Frontal cortex (tissue), 3 donors: ENCODE measurements at regions not wholly inside any gene's neighbourhood (a gene's known extent, or its start where the extent isn't known, plus 50 kb on each side); places are given as distances from the start of the nearest gene placed in this dataset.

Experiments used
- DNase-seq, 2 donors: peaks; one replicate each; pipeline ENCODE4 v3.0.0; 2012; ENCODE audit warnings: low spot score in 2 of 2
- FAIRE-seq: peaks from 2 replicates; lab custom pipeline; 2012; peaks lifted over from hg19 to GRCh38; lab: Jason Lieb, UNC
- donor health status: control.
- donor health status: control.
- donor health status: control.

GRCh38 chr1:87706203-87706602 is 377.5 kb downstream of the LMO4 start:
- DNase-seq = no peak
- no peak for FAIRE-seq

- FAIRE-seq = no peak
- no peak for DNase-seq
These were observed 378.1 kb downstream of the LMO4 start for GRCh38 chr1:87706779-87707228.

- DNase-seq (no peak), FAIRE-seq (no peak)
These were observed 378.7 kb downstream of the LMO4 start for GRCh38 chr1:87707411-87707810.

DNA sequence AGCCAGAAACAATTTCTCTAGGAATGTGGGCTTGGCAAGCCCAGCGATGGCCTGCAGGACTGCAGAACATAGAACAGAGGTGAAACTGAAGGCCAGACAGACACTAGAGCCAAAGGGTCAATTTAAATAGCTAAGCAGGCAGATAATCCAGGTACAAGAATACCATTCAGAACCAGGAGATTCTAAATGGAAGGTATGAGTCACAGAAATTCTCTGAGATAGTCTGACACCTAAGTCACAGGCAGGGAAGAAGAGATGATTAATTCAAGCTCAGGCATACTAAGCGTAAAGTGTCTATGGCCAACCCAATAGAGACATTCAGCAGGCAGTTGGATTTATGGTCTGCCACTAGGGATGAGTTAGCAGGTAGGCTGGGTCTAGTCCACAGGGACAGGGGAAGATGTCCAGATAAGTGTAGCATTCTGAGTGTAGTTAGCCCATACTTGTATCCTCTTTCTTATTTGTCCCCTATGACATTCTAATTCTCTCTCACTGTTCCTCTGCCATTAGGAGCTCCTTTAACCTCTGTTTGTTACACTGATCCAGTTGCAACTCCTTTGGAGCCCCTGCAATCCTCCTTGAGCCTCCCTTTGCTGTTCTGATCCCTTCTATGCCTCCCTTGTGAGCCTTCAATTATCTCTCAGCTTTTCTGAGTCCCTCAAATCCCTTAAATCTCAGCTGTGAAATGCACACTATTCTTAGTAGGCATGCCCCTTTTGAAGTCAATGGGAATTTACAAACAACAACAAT is 383.8 kb downstream of the LMO4 start:
- DNase-seq (no peak), FAIRE-seq (no peak)

DNA sequence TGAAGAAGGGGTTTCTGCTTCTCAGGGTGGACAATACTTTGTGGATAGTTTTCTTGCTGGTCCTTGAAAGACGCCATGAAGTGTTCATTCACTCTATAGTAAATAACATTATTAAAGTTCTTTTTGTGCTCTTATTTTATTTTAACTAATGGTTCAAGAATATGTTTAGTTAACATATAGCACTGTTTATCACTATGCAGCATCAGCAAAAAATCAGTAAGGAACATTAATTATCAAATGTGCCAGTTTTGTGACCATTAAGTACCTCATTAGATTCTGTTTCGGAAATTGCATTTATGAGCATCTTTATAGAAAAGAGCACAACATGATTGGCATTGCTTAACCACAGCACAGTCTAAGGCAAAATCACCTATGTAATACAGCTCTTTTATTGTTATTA is 385.6 kb downstream of the LMO4 start:
- DNase-seq = no peak
- FAIRE-seq = no peak

DNA sequence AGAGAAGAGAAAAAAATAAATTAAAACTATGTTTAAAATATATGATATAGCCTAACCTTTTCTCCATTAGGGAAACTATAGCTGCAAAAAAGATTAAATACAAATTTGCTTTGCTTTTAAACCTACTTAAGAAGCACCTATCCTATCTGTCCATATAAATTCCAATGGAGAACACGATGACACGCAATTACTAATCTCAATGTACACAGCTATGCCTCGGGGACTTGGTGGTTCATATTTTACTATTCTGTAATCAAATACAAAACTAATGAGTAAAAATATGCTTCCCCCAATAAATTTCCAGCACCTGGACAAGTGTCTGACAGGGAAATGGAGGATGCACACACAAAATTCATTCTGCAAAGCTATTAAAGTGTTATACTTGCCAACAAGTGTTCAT is 386.4 kb downstream of the LMO4 start:
- no peak for DNase-seq
- no peak for FAIRE-seq

GRCh38 chr1:87715471-87715870 is 386.8 kb downstream of the LMO4 start:
- FAIRE-seq = no peak
- no peak for DNase-seq

GRCh38 chr1:87717157-87717670 is 388.5 kb downstream of the LMO4 start:
- DNase-seq (no peak), FAIRE-seq (no peak)

DNA sequence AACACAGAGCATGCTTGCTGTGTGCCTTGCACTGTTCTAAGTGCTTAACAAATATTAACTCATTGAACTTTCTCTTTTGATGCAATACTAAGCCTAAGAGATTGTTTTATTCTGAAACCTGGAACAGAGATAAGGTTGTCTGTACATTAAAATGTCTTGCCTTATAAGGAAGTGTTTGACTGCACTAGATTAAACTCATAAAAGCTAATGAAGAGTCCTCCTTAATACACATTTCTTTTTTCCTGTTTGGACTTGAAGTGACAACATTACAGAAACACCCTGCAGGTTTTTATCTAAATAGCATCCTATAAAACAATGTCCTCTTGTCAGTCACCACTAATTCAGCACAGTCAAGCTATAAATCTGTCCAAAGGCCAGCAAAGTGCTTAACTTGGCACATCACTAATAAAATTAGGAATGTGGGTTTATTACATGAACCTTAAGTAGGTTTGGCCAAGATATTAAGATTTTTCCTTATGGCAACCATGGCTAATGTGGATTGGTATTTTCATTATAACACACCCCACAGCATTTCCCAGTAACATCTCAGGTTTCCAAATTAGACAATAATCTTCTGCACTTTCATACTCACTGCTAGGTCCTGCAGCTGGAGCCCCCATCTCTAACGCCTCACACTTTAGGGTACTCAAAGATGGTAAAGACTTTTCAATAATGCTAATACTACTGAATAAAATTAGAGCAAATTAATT is 389.7 kb downstream of the LMO4 start:
- no peak for DNase-seq
- no peak for FAIRE-seq

- FAIRE-seq (no peak), DNase-seq (no peak)
These were observed 391.0 kb downstream of the LMO4 start for GRCh38 chr1:87719658-87720057.

GRCh38 chr1:87720561-87720960 is 391.9 kb downstream of the LMO4 start:
- DNase-seq (no peak), FAIRE-seq (no peak)

- FAIRE-seq = no peak
These were observed 394.5 kb downstream of the LMO4 start for GRCh38 chr1:87723193-87723592.

GRCh38 chr1:87728169-87728568 is 399.5 kb downstream of the LMO4 start:
- DNase-seq (no peak), FAIRE-seq (no peak)

More at GRCh38 chr1:87723193-87723592, 394.5 kb downstream of the LMO4 start:
- no peak for DNase-seq

- no peak for FAIRE-seq
- DNase-seq = no peak
These were observed 401.9 kb downstream of the LMO4 start for GRCh38 chr1:87730274-87731216.

DNA sequence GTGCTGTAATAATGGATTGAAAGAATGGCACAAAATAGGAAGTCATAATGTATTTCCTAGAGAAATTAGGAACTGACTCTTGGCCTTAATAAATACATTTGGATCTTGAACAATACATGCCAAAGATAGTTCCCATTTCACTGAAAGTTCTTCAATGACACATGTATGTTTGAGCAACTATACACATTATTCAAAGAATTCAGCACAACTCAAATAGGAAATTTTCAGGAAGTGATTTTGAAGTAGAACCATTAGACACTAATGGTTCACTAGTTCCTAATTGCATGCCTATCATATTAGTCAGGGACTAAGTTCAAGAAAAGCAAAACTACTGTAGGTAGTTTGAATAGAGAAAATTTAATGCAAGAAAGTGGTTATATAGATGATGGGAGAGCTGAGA is 404.7 kb downstream of the LMO4 start:
- no peak for FAIRE-seq
- no peak for DNase-seq

DNA sequence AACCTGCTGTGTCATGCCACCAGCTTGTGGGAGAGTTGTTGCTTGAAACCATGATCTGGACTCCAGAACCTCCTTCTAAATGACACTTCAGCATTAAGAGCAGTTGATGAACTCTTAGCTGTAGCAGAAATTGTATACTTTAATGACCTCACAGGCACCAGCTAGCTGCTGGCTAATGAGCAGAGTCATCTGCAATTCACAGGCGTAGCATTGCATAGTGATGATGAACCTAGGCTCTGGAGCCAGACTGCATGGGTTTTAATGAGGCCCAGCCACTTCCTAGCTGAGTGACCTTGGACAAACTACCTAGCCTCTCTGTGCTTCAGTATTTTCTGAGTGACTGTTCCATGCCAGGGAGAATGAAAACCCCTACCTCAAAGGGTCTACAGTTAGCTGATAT is 407.1 kb downstream of the LMO4 start:
- DNase-seq = no peak

DNA sequence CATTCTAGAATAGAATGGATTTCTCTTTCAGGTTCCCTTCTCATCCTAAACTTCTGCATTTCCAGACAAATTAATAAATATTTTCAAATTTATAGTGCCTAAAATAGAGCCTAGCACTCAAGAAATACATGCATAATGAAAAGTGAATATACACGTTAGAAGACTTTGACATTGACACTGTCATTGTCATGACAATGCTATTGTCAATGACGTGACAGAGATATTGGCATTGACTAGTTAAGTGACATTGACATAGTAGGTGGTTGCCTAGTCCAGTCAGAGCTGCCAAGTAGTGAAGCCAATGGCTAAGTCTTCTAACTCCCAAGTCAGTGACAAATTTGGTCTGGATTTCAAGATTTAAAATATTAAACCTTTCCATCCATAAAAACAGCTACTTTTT is 410.5 kb downstream of the LMO4 start:
- DNase-seq = no peak
- FAIRE-seq = no peak

More for the DNA sequence above, 407.1 kb downstream of the LMO4 start:
- no peak for FAIRE-seq

GRCh38 chr1:87739704-87740103 is 411.0 kb downstream of the LMO4 start:
- FAIRE-seq (no peak), DNase-seq (no peak)

- DNase-seq (no peak), FAIRE-seq (no peak)
These were observed 414.6 kb downstream of the LMO4 start for GRCh38 chr1:87743256-87743655.

GRCh38 chr1:87744056-87744455 is 415.4 kb downstream of the LMO4 start:
- FAIRE-seq = no peak

More at GRCh38 chr1:87744056-87744455, 415.4 kb downstream of the LMO4 start:
- DNase-seq = no peak
